ENCODE measurements at regions not wholly inside any gene's neighbourhood (a gene's known extent, or its start where the extent isn't known, plus 50 kb on each side); places are given as distances from the start of the nearest gene placed in this dataset.

- no peak for TF ChIP-seq CTCF (conservative IDR thresholded peaks at IDR 0.05)
- no peak for TF ChIP-seq ZFX (IDR thresholded peaks at IDR 0.05)
- no peak overlapping the region for H3K27ac ChIP-seq
These were observed 479.5 kb upstream of the AGA start for GRCh38 chr4:177921715-177922114.

GRCh38 chr4:177923888-177924287 is 481.7 kb upstream of the AGA start:
- no peak overlapping the region for H3K27ac ChIP-seq
- TF ChIP-seq CTCF (conservative IDR thresholded peaks at IDR 0.05) (no peak), ZFX (IDR thresholded peaks at IDR 0.05) (no peak)

DNA sequence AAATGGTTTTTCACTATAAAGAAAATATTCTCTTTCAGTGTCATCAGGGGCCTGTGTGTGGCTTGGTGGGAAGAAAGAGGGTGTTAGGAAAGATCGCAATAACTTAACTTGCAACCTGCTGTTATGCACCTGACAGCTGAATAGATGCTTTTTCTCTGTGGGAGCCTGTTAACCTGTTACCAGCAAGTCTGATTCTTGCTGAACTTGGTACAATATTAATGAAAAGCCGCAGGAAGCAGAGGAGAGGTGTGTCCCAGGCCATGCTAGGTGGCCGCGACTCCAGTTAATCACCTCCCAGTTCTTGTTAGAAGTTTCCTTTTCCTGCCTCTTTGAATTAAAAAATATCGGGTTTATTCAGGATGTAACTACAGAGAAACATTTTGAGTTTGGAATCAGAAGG is 494.8 kb upstream of the AGA start:
- H3K27ac ChIP-seq = no peak overlapping the region
- TF ChIP-seq ZFX (IDR thresholded peaks at IDR 0.05) = no peak
- no peak for TF ChIP-seq CTCF (conservative IDR thresholded peaks at IDR 0.05)

- TF ChIP-seq CTCF (conservative IDR thresholded peaks at IDR 0.05) (no peak), ZFX (IDR thresholded peaks at IDR 0.05) (no peak)
- no peak overlapping the region for H3K27ac ChIP-seq
These were observed 496.0 kb upstream of the AGA start for GRCh38 chr4:177938226-177938625.

DNA sequence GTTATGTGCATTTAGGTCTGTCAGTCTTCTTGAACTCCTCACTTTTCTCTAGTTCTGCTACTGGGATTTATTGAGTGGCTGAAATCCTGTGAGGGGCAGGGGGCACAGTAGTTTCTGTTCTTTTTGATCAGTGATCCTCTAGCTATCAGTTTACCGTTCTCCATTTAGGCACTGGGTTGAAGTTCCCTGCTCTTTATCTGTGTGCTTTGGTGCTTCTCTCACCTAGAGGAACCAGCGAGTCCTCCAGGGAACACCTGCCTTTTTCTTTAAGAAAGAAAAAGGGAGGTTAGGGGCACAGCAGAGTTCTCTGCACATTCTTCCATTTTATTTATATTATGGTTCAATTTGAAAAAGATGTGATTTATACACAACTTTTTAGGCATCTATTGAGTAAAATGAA is 503.0 kb upstream of the AGA start:
- no peak overlapping the region for H3K27ac ChIP-seq
- TF ChIP-seq ZFX (IDR thresholded peaks at IDR 0.05) (no peak), CTCF (conservative IDR thresholded peaks at IDR 0.05) (no peak)

- no peak for TF ChIP-seq ZFX (IDR thresholded peaks at IDR 0.05)
- TF ChIP-seq CTCF (conservative IDR thresholded peaks at IDR 0.05) = no peak
These were observed 505.4 kb upstream of the AGA start for GRCh38 chr4:177947607-177948006.

DNA sequence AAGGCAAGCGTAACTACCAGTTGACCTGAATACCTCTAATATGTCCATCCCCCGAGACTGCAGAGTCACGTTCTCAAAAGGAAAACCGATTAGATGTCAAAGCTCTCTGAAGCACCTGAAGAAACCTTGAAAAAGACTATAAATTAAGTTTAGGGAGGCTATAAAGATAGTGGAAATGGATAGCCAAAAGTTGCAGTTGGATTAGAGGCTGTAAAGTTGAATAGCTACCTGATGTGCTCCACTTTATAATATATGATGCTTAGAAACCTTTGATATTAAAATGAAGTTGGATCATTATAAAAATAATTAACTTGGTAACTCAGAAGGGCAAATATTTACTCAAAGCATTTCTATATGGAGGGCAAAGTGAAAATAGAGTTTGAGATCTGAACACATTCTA is 506.6 kb upstream of the AGA start:
- no peak overlapping the region for H3K27ac ChIP-seq
- TF ChIP-seq CTCF (conservative IDR thresholded peaks at IDR 0.05) (no peak), ZFX (IDR thresholded peaks at IDR 0.05) (no peak)

More at GRCh38 chr4:177947607-177948006, 505.4 kb upstream of the AGA start:
- no peak overlapping the region for H3K27ac ChIP-seq

Data from C4-2B (cell line).